HCT116 (cell line): ENCODE measurements at regions not wholly inside any gene's neighbourhood (a gene's known extent, or its start where the extent isn't known, plus 50 kb on each side); places are given as distances from the start of the nearest gene placed in this dataset.

Experiments used
- ATAC-seq: fragments of 200-7000 bp; cut with Tn5 transposase; 2 replicates; pipeline ENCODE4 v1.9.1; 2020; ENCODE audit warnings: mild to moderate bottlenecking, moderate library complexity
- BruUV-seq: library from RNA; stranded (reverse); fragments of 400-500 nt; replicated peaks from 2 replicates; lab custom pipeline; 2021; lab: Mats Ljungman, UMichigan
- CTCF ChIA-PET: fragments of 300-600 bp; sonication (Branson Sonifier 250); formaldehyde crosslinking; loops from one replicate; lab custom pipeline; 2021; ENCODE audit warnings: antibody characterized with exemption; lab: Charles Lee
- POLR2A ChIA-PET: fragments of 300-600, 350-600 bp; sonication (Branson Sonifier 250); formaldehyde crosslinking; loops from one replicate; lab custom pipeline; 2021; ENCODE audit warnings: antibody characterized with exemption; lab: Charles Lee
- RAD21 ChIA-PET, 2 experiments: fragments of 300-600 bp; sonication (Branson Sonifier 250); formaldehyde crosslinking; loops; one replicate each; lab custom pipeline; 2023; ENCODE audit warnings: low total read pairs in 2 of 2; ENCODE audit not compliant: uncharacterized antibody in 2 of 2, unreplicated experiment in 2 of 2, low non-redundant PET in 1 of 2; lab: Charles Lee
- DNase-seq: peaks from one replicate; pipeline ENCODE4 v3.0.0-alpha.2; 2010; ENCODE audit warnings: low read depth, low spot score
- H2AFZ ChIP-seq: fragments of 200-600 bp; shearing (Covaris generic), sonication (generic); 2 replicates; pipeline ENCODE4 v1.6.1; 2017; ENCODE audit warnings: low read depth, mixed run types, mixed read lengths, antibody characterized with exemption, low read length; ENCODE audit not compliant: poor library complexity, severe bottlenecking
- H3K27ac ChIP-seq: 2 replicates; pipeline ENCODE4 v1.5.1; 2012; ENCODE audit warnings: low read depth, low read length
- H3K27me3 ChIP-seq: fragments of 200-600 bp; sonication (generic); 2 replicates; pipeline ENCODE4 v1.6.1; 2016; ENCODE audit warnings: mixed run types, low read length, mixed read lengths; ENCODE audit not compliant: insufficient read depth
- H3K36me3 ChIP-seq, 2 experiments: fragments of 200-500 bp in 1 of 2; fragments of 200-600 bp in 1 of 2; sonication (Bioruptor generic) in 1 of 2; sonication (generic) in 1 of 2; 2 replicates each; pipeline versions ENCODE4 v1.5.1 to v1.6.1; 2014 to 2016; ENCODE audit warnings: low read length in 2 of 2, inconsistent platforms in 1 of 2, mixed read lengths in 1 of 2, mixed run types in 1 of 2; ENCODE audit not compliant: insufficient read depth in 2 of 2, control insufficient read depth in 1 of 2
- H3K4me1 ChIP-seq, 2 experiments: fragments of 200-600 bp in 1 of 2; sonication (generic) in 1 of 2; 2 replicates each; pipeline versions ENCODE4 v1.5.1 to v1.6.1; 2012 to 2017; ENCODE audit warnings: low read length in 2 of 2, inconsistent platforms in 1 of 2, mild to moderate bottlenecking in 1 of 2, mixed read lengths in 1 of 2, mixed run types in 1 of 2, moderate library complexity in 1 of 2; ENCODE audit not compliant: insufficient read depth in 2 of 2, control insufficient read depth in 1 of 2
- H3K4me2 ChIP-seq: fragments of 200-600 bp; sonication (generic); 2 replicates; pipeline ENCODE4 v1.6.1; 2017; ENCODE audit warnings: mixed run types, low read length, mixed read lengths
- H3K4me3 ChIP-seq, 2 experiments: fragments of 200-600 bp in 1 of 2; sonication (generic) in 1 of 2; replicated peaks in 1 of 2; 2 replicates each; pipeline ENCODE4 v1.5.1; 2011 to 2016; ENCODE audit warnings: low read length in 2 of 2, control low read depth in 1 of 2, low read depth in 1 of 2, mild to moderate bottlenecking in 1 of 2, mixed read lengths in 1 of 2, mixed run types in 1 of 2
- H3K79me2 ChIP-seq: fragments of 200-600 bp; sonication (generic); 2 replicates; pipeline ENCODE4 v1.6.1; 2017; ENCODE audit warnings: mild to moderate bottlenecking, mixed run types, low read length, moderate library complexity, mixed read lengths; ENCODE audit not compliant: insufficient read depth
- H3K9ac ChIP-seq: fragments of 200-600 bp; sonication (generic); 2 replicates; pipeline ENCODE4 v1.6.1; 2016; ENCODE audit warnings: low read length, mixed read lengths
- H3K9me2 ChIP-seq: fragments of 200-600 bp; sonication (generic), shearing (Covaris generic); 2 replicates; pipeline ENCODE4 v1.6.1; 2017; ENCODE audit warnings: mixed run types, mild to moderate bottlenecking, moderate library complexity; ENCODE audit not compliant: insufficient read depth
- H3K9me3 ChIP-seq, 2 experiments: fragments of 200-500 bp in 1 of 2; fragments of 200-600 bp in 1 of 2; sonication (Bioruptor generic) in 1 of 2; sonication (generic) in 1 of 2; 2 replicates each; pipeline ENCODE4 v1.6.1; 2014 to 2017; ENCODE audit warnings: low read length in 2 of 2, mixed read lengths in 2 of 2, inconsistent platforms in 1 of 2, low read depth in 1 of 2, mild to moderate bottlenecking in 1 of 2, mixed run types in 1 of 2, moderate library complexity in 1 of 2; ENCODE audit not compliant: control insufficient read depth in 1 of 2, insufficient read depth in 1 of 2
- H4K20me1 ChIP-seq: fragments of 200-600 bp; sonication (generic), shearing (Covaris generic); 2 replicates; pipeline ENCODE4 v1.6.1; 2017; ENCODE audit warnings: mixed run types, mild to moderate bottlenecking, moderate library complexity; ENCODE audit not compliant: insufficient read depth
- EZH2 ChIP-seq: fragments of 200-600 bp; sonication (generic); IDR thresholded peaks from 2 replicates; pipeline ENCODE4 v1.6.1; 2017; ENCODE audit warnings: antibody characterized with exemption, mixed run types
- JUND ChIP-seq: IDR thresholded peaks from 2 replicates; pipeline ENCODE4 v1.6.1; 2012
- POLR2A ChIP-seq: IDR thresholded peaks from 2 replicates; pipeline ENCODE4 v1.7.0; 2011; ENCODE audit warnings: borderline replicate concordance; ENCODE audit not compliant: insufficient read depth, insufficient read length; ENCODE audit errors: extremely low read depth
- POLR2AphosphoS5 ChIP-seq: IDR thresholded peaks from 2 replicates; pipeline ENCODE4 v1.6.1; 2011; ENCODE audit warnings: mild to moderate bottlenecking, low read depth, low read length, moderate library complexity
- RAD21 ChIP-seq: IDR thresholded peaks from 2 replicates; pipeline ENCODE4 v1.6.1; 2012; ENCODE audit warnings: low read depth, mild to moderate bottlenecking
- ZFX ChIP-seq: fragments of 450-650 bp; IDR thresholded peaks from 2 replicates; pipeline ENCODE4 v1.6.1; 2017
- intact Hi-C: fragments of 100-400 bp; cut with micrococcal nuclease; formaldehyde crosslinking; loops from 2 replicates; pipeline ENCODE4 v1.10.0; 2022

GRCh38 chr1:14102180-14102579, 402.2 kb downstream of the PRDM2 start:
- CTCF ChIA-PET = no interaction called here
- DNase-seq (no peak), ATAC-seq (no peak)
- RAD21 ChIA-PET = no interaction called here
- intact Hi-C loops = no loop called here
- Histone ChIP-seq H3K4me3 (no peak overlapping the region), H2AFZ (no peak overlapping the region), H4K20me1 (no peaks in the 10 kb centered on the region), H3K27ac (no peak overlapping the region), H3K4me2 (no peak overlapping the region), H3K79me2 (no peaks in the 10 kb centered on the region), H3K9me3 (no peaks in the 10 kb centered on the region), H3K9ac (no peak overlapping the region), H3K4me1 (no peaks in the 10 kb centered on the region), H3K36me3 (no peaks in the 10 kb centered on the region), H3K27me3 (peaks cover 7% of the 10 kb centered on the region; the same call in 1 of the 2 replicates), H3K9me2 (no peaks in the 10 kb centered on the region)
- TF ChIP-seq POLR2AphosphoS5 (no peak), EZH2 (no peak), ZFX (no peak)
- no TSS peak for BruUV-seq
- POLR2A ChIA-PET = no interaction called here

- no peak overlapping the region for H3K27ac ChIP-seq
- peaks cover 8% of the 10 kb centered on the region; the same call in 1 of the 2 replicates for H3K27me3 ChIP-seq
- BruUV-seq = no TSS peak
- no peak overlapping the region for H3K4me3 ChIP-seq
- no peak overlapping the region for H3K4me2 ChIP-seq
- H3K9me3 ChIP-seq = no peaks in the 10 kb centered on the region
- ChIA-PET POLR2A (no interaction called here), CTCF (no interaction called here), RAD21 (no interaction called here)
- H3K9me2 ChIP-seq = no peaks in the 10 kb centered on the region
- no peaks in the 10 kb centered on the region for H3K4me1 ChIP-seq
- no peak overlapping the region for H3K9ac ChIP-seq
- H3K79me2 ChIP-seq = no peaks in the 10 kb centered on the region
- no peak overlapping the region for H2AFZ ChIP-seq
- TF ChIP-seq POLR2AphosphoS5 (no peak), JUND (no peak), RAD21 (no peak), POLR2A (no peak)
- no peaks in the 10 kb centered on the region for H4K20me1 ChIP-seq
- no peak for ATAC-seq
- H3K36me3 ChIP-seq = no peaks in the 10 kb centered on the region
- DNase-seq = no peak
- intact Hi-C loops = no loop called here
Measured at GRCh38 chr1:14103878-14104430, 404.0 kb downstream of the PRDM2 start.
